K562 (cell line): ENCODE measurements at regions not wholly inside any gene's neighbourhood (a gene's known extent, or its start where the extent isn't known, plus 50 kb on each side); places are given as distances from the start of the nearest gene placed in this dataset.

Source experiments
- ATAC-seq: fragments of 200-7000 bp; cut with Tn5 transposase; 3 replicates; pipeline ENCODE4 v1.9.1; 2020; ENCODE audit warnings: moderate library complexity
- BruUV-seq: library from RNA; stranded (reverse); fragments of 400-500 nt; replicated peaks from 2 replicates; lab custom pipeline; 2021; lab: Mats Ljungman, UMichigan
- CTCF ChIA-PET: fragments of 300-600 bp; formaldehyde crosslinking; extraction: SDS; loops from one replicate; lab custom pipeline; 2021; ENCODE audit warnings: low intra/inter-chr PET ratio; lab: Yijun Ruan, JAX
- POLR2A ChIA-PET: fragments of 300-600, 350-650 bp; sonication (Branson Sonifier 250); formaldehyde crosslinking; extraction: SDS; loops from one replicate; lab custom pipeline; 2021; ENCODE audit warnings: antibody characterized with exemption, inconsistent platforms; lab: Yijun Ruan, JAX
- DNase-seq, 4 experiments: peaks; one replicate each; pipeline versions ENCODE4 v3.0.0 to v3.0.0-alpha.2; 2011 to 2018; ENCODE audit warnings: low spot score in 3 of 4, mixed read lengths in 3 of 4; ENCODE audit errors: extremely low read depth in 1 of 4
- FAIRE-seq: peaks from 2 replicates; lab custom pipeline; 2011; peaks lifted over from hg19 to GRCh38; lab: Jason Lieb, UNC
- H2AFZ ChIP-seq: 2 replicates; pipeline ENCODE4 v1.6.0; 2011; ENCODE audit warnings: low read depth, low read length, control low read depth, inconsistent platforms
- H3K27ac ChIP-seq: fragments of 200-600 bp; 3 replicates; pipeline ENCODE4 v1.8.0; 2011; ENCODE audit warnings: low read depth, mild to moderate bottlenecking, control low read depth, inconsistent platforms, low read length, moderate library complexity, mixed read lengths; ENCODE audit errors: extremely low read depth
- H3K27me3 ChIP-seq, 2 experiments: fragments of 300-600 bp in 1 of 2; 2 replicates in 1 of 2; 3 replicates in 1 of 2; pipeline versions ENCODE4 v1.6.0 to v1.8.0; 2011; ENCODE audit warnings: inconsistent platforms in 2 of 2, low read length in 2 of 2, mild to moderate bottlenecking in 1 of 2, mixed read lengths in 1 of 2, moderate library complexity in 1 of 2; ENCODE audit not compliant: control insufficient read depth in 2 of 2, insufficient read depth in 2 of 2
- H3K36me3 ChIP-seq: fragments of 300-600 bp; 3 replicates; pipeline ENCODE4 v1.8.0; 2011; ENCODE audit warnings: mild to moderate bottlenecking, low read length, inconsistent platforms; ENCODE audit not compliant: control insufficient read depth, insufficient read depth
- H3K4me1 ChIP-seq, 2 experiments: fragments of 200-600 bp in 1 of 2; replicated peaks in 1 of 2; 2 replicates in 1 of 2; 3 replicates in 1 of 2; pipeline versions ENCODE4 v1.5.1 to v1.8.0; 2011; ENCODE audit warnings: inconsistent platforms in 2 of 2, low read length in 2 of 2, mild to moderate bottlenecking in 1 of 2, mixed read lengths in 1 of 2, moderate library complexity in 1 of 2; ENCODE audit not compliant: control insufficient read depth in 2 of 2, insufficient read depth in 2 of 2
- H3K4me2 ChIP-seq: 2 replicates; pipeline ENCODE4 v1.6.1; 2011; ENCODE audit warnings: low read length, control low read depth, inconsistent platforms, mixed read lengths; ENCODE audit not compliant: insufficient read depth
- H3K4me3 ChIP-seq: fragments of 200-600 bp; sonication (generic), shearing (Covaris generic); 2 replicates; pipeline ENCODE4 v1.5.1; 2016; ENCODE audit warnings: control low read depth, inconsistent platforms
- H3K79me2 ChIP-seq: fragments of 200-600 bp; 3 replicates; pipeline ENCODE4 v1.8.0; 2011; ENCODE audit warnings: low read length, inconsistent platforms; ENCODE audit not compliant: control insufficient read depth, insufficient read depth
- H3K9ac ChIP-seq, 2 experiments: 2 replicates each; pipeline versions ENCODE4 v1.6.0 to v1.6.1; 2011; ENCODE audit warnings: low read depth in 2 of 2, low read length in 2 of 2, control low read depth in 1 of 2, inconsistent platforms in 1 of 2, mild to moderate bottlenecking in 1 of 2, mixed read lengths in 1 of 2; ENCODE audit not compliant: insufficient read depth in 1 of 2
- H3K9me1 ChIP-seq: one replicate; pipeline ENCODE4 v1.6.0; 2011; ENCODE audit warnings: inconsistent platforms, mild to moderate bottlenecking, low read length, moderate library complexity; ENCODE audit not compliant: control insufficient read depth, insufficient read depth
- H3K9me3 ChIP-seq: replicated peaks from 2 replicates; pipeline ENCODE4 v1.5.1; 2011; ENCODE audit warnings: low read depth, low read length, inconsistent platforms; ENCODE audit not compliant: control insufficient read depth, insufficient read depth
- H4K20me1 ChIP-seq: replicated peaks from 2 replicates; pipeline ENCODE4 v1.6.1; 2011; ENCODE audit warnings: low read length, inconsistent platforms, mixed read lengths; ENCODE audit not compliant: control insufficient read depth, insufficient read depth
- ATF4 ChIP-seq: fragments of 450-650 bp; formaldehyde crosslinking; IDR thresholded peaks from 2 replicates; pipeline ENCODE4 v1.4.0; 2022; ENCODE audit warnings: mild to moderate bottlenecking, moderate library complexity
- BRD4 ChIP-seq: fragments of 200-600 bp; sonication (generic); IDR thresholded peaks from 2 replicates; pipeline ENCODE4 v1.6.1; 2017; ENCODE audit warnings: inconsistent platforms
- CREB1 ChIP-seq, 2 experiments: sonication (generic) in 1 of 2; formaldehyde crosslinking in 1 of 2; IDR thresholded peaks; 2 replicates each; pipeline versions ENCODE4 v1.6.1 to v1.8.0; 2012 to 2022; ENCODE audit warnings: inconsistent platforms in 1 of 2, mild to moderate bottlenecking in 1 of 2, missing genetic modification reagents in 1 of 2, moderate library complexity in 1 of 2
- DACH1 ChIP-seq: fragments of 450-650 bp; IDR thresholded peaks from 2 replicates; pipeline ENCODE4 v1.6.1; 2018; ENCODE audit not compliant: partially characterized antibody
- PCBP2 ChIP-seq: fragments of 200-400 bp; formaldehyde crosslinking; IDR thresholded peaks from 2 replicates; pipeline ENCODE4 v1.6.1; 2018; ENCODE audit warnings: low read length, low read depth, mild to moderate bottlenecking, moderate library complexity; ENCODE audit not compliant: poor library complexity, severe bottlenecking
- RB1 ChIP-seq: fragments of 450-650 bp; IDR thresholded peaks from 2 replicates; pipeline ENCODE4 v1.6.1; 2017; ENCODE audit warnings: low read depth, mild to moderate bottlenecking
- SPI1 ChIP-seq: IDR thresholded peaks from 2 replicates; pipeline ENCODE4 v1.6.1; 2011; ENCODE audit warnings: low read depth, low read length, control low read depth, borderline replicate concordance
- ZBTB34 ChIP-seq: fragments of 250-450 bp; sonication (Bioruptor Pico); IDR thresholded peaks from 2 replicates; pipeline ENCODE4 v1.8.0; 2021; ENCODE audit warnings: mild to moderate bottlenecking, moderate library complexity
- WGBS: fragments of 100-300 bp; shearing (Covaris generic); methylation state at CpG from one replicate; pipeline ENCODE4 v1.1.6; 2016; ENCODE audit warnings: low coverage, mixed read lengths; ENCODE audit not compliant: insufficient coverage; ENCODE audit errors: missing lambda C conversion rate; 5-methylcytosine and 5-hydroxymethylcytosine counted together
- in situ Hi-C: fragments of 300-500 bp; cut with MboI; formaldehyde crosslinking; loops from 4 replicates; pipeline ENCODE4 v1.15.0; 2018; ENCODE audit warnings: inconsistent platforms, mixed read lengths
- intact Hi-C: fragments of 100-400 bp; cut with micrococcal nuclease; formaldehyde crosslinking; loops from 2 replicates; pipeline ENCODE4 v1.14.2; 2022

GRCh38 chr9:78828521-78828920 is 531.6 kb downstream of the PSAT1 start:
- H2AFZ ChIP-seq = no peak overlapping the region
- ChIA-PET CTCF (no interaction called here), POLR2A (no interaction called here)
- DNase-seq (no peak), FAIRE-seq (no peak), ATAC-seq (no peak)
- intact Hi-C loops (no loop called here), in situ Hi-C loops (no loop called here)
- H3K4me3 ChIP-seq = no peak overlapping the region
- no TSS peak for BruUV-seq
- TF ChIP-seq ZBTB34 (CRISPR knock-in tag) (no peak), BRD4 (no peak), SPI1 (no peak), CREB1 (IDR thresholded peaks at IDR 0.05) (no peak), CREB1 (CRISPR knock-in tag; IDR thresholded peaks at IDR 0.05) (no peak), PCBP2 (no peak)
- WGBS = 0% methylated on average over 5 of the region's 6 CpGs
- H4K20me1 ChIP-seq = no peaks in the 10 kb centered on the region
- H3K36me3 ChIP-seq = no peaks in the 10 kb centered on the region
- H3K27ac ChIP-seq = no peak overlapping the region
- no peaks in the 10 kb centered on the region for H3K79me2 ChIP-seq
- H3K9ac ChIP-seq = no peak overlapping the region
- no peaks in the 10 kb centered on the region for H3K27me3 ChIP-seq
- H3K9me1 ChIP-seq = no peaks in the 10 kb centered on the region
- H3K4me1 ChIP-seq = no peaks in the 10 kb centered on the region
- no peaks in the 10 kb centered on the region for H3K9me3 ChIP-seq
- no peak overlapping the region for H3K4me2 ChIP-seq

GRCh38 chr9:78830301-78830700 is 533.4 kb downstream of the PSAT1 start:
- Histone ChIP-seq H2AFZ (no peak overlapping the region), H3K4me2 (no peak overlapping the region), H3K79me2 (no peaks in the 10 kb centered on the region), H4K20me1 (no peaks in the 10 kb centered on the region), H3K9ac (no peak overlapping the region), H3K9me3 (no peaks in the 10 kb centered on the region), H3K27ac (no peak overlapping the region), H3K9me1 (no peaks in the 10 kb centered on the region), H3K4me1 (no peaks in the 10 kb centered on the region), H3K4me3 (no peak overlapping the region), H3K27me3 (no peaks in the 10 kb centered on the region), H3K36me3 (no peaks in the 10 kb centered on the region)
- TF ChIP-seq RB1 (no peak), DACH1 (no peak), ATF4 (CRISPR knock-in tag) (no peak)
- FAIRE-seq (no peak), DNase-seq (no peak), ATAC-seq (no peak)
- BruUV-seq = no TSS peak
- WGBS = 0% methylated on average over 1 of the region's 1 CpG
- intact Hi-C loops (no loop called here), in situ Hi-C loops (no loop called here)
- ChIA-PET CTCF (no interaction called here), POLR2A (no interaction called here)
